T-helper 17 cell (primary cell): ENCODE measurements at regions not wholly inside any gene's neighbourhood (a gene's known extent, or its start where the extent isn't known, plus 50 kb on each side); places are given as distances from the start of the nearest gene placed in this dataset.

ENCODE experiments used
- ATAC-seq: fragments of 150-1000 bp; cut with Tn5 transposase; 2 replicates; pipeline ENCODE4 v1.10.0; 2021; ENCODE audit warnings: mild to moderate bottlenecking, moderate library complexity
- DNase-seq, 3 donors: peaks; one replicate each; pipeline versions ENCODE4 v3.0.0 to v3.0.0-alpha.2; 2020 to 2021
- H3K9me3 ChIP-seq: one replicate; pipeline ENCODE4 v1.7.0; 2013; ENCODE audit warnings: low read length, mild to moderate bottlenecking; ENCODE audit not compliant: control insufficient read depth, poor library complexity, severe bottlenecking
- H3K27ac Mint-ChIP-seq: one replicate; pipeline ENCODE4 v1.8.0; 2022; ENCODE audit warnings: mild to moderate bottlenecking, moderate library complexity, mixed read lengths
- H3K27me3 Mint-ChIP-seq: one replicate; pipeline ENCODE4 v1.8.0; 2022; ENCODE audit warnings: mixed read lengths
- H3K36me3 Mint-ChIP-seq: one replicate; pipeline ENCODE4 v1.8.0; 2022; ENCODE audit warnings: low read depth, mixed read lengths
- H3K4me1 Mint-ChIP-seq: one replicate; pipeline ENCODE4 v1.8.0; 2022; ENCODE audit warnings: mild to moderate bottlenecking, mixed read lengths
- H3K4me3 Mint-ChIP-seq: one replicate; pipeline ENCODE4 v1.8.0; 2022; ENCODE audit warnings: mild to moderate bottlenecking, moderate library complexity, mixed read lengths

DNA sequence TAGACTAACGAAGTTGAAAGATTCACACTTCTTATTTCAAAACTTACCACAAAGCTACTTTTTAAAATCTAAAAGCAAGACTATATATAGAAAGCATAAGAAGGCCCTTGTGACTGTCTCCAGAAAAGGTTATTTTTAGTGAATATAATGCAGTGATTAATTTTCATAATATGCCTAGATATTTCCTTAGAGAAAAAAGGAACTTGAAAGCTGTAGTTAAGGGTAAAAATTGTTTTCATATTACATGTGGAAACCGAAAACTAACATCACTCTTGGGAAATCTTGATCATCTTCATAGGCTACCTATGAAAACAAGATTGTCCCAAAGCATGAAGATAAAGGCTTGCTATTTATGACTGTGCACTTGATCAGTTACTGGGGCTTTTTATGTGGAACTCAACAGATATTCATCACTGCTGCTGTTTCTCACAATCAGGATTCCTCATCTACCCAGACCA, 223.2 kb downstream of the SH2D4B start:
- H3K9me3 ChIP-seq = no peaks in the 10 kb centered on the region
- ATAC-seq (no peak), DNase-seq (no peak)
- Mint-ChIP-seq H3K27ac (no peak overlapping the region), H3K36me3 (peaks cover 2% of the 10 kb centered on the region), H3K4me1 (no peaks in the 10 kb centered on the region), H3K27me3 (peaks cover 16% of the 10 kb centered on the region), H3K4me3 (no peak overlapping the region)

DNA sequence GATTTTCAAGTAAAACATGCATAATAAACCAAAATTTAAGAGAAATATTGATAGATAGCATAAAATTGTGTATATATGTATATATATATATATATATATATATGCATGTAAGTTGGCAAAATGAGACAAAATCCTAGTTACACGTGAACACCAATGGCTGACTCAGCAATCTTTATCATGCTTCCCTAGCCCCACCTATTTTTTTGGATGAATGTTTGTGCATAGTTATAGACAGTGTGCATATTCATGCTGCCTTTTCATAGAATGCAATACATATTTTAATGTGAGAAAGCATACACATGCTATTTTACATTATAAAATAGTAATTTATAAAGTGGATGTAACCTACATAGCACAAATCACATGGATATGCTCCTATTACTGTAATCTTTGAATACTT, 230.3 kb downstream of the SH2D4B start:
- no peaks in the 10 kb centered on the region for H3K4me1 Mint-ChIP-seq

DNA sequence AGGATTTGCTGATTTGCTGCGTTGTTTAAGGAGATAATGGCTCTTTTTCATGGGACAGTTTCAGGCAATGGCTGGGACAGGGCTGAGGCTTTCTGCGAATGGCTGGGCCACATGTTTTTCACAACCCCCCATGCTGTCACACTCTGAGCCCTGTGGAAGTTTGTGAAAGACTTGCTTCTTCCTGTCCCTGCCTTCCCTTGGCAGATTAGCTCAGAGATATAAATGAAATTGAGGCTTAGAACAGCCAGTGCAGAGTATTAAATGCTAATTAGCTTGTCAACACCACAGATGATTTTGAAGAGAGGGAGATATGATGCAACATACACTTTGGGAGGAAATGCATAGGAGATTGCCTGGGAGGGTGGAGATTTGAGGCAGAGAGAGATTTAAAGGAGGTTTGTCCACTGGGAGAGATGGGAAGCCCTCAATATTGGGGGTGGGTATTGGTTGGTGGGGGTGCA, 232.0 kb downstream of the SH2D4B start:
- H3K9me3 ChIP-seq = no peaks in the 10 kb centered on the region
- no peaks in the 10 kb centered on the region for H3K36me3 Mint-ChIP-seq
- ATAC-seq (no peak), DNase-seq (no peak)
- no peak overlapping the region for H3K4me3 Mint-ChIP-seq
- no peak overlapping the region for H3K27ac Mint-ChIP-seq
- no peaks in the 10 kb centered on the region for H3K4me1 Mint-ChIP-seq
- peaks cover 47% of the 10 kb centered on the region for H3K27me3 Mint-ChIP-seq

More for the DNA sequence above, 230.3 kb downstream of the SH2D4B start:
- no peak overlapping the region for H3K4me3 Mint-ChIP-seq
- no peaks in the 10 kb centered on the region for H3K36me3 Mint-ChIP-seq
- DNase-seq = no peak
- H3K27ac Mint-ChIP-seq = no peak overlapping the region
- no peaks in the 10 kb centered on the region for H3K9me3 ChIP-seq
- H3K27me3 Mint-ChIP-seq = peaks cover 33% of the 10 kb centered on the region
- no peak for ATAC-seq

DNA sequence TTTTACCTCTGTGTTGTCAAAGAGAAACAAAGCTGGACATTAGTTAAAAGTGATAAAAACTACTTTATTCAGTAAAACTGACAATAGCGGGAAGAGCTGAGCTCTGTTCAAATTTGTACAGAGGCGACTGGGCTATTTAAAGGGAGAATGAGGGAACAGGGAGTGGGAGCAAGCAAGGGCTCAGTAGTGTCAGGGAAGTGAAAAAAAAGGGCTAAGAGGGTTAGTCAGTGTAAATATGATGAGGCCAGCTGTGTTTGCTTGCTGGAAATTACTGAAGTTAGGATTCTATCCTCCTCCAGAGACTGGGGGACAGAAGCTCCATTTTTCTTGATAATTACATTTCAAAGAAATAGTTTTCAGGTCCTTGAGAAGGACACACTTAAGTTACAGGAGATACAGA, 232.5 kb downstream of the SH2D4B start:
- H3K4me3 Mint-ChIP-seq = no peak overlapping the region

DNA sequence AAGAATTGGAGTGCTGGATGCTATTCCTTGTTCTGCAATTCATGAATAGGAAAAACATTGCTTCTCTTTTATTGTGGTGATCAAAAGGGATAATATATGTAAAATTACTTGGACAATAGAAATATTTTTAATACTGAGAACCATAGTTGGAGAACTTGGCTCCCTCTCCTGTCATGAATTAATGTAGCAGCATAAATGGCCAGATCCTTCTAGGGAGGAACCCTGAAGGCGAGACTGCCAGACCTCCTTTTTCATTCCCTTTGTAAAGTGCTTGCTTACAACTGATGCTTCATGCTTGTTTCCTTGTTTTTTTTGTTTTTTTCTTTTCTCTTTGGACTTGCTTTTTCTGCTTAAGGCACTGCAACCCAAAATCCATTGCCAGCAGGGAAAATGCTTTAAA, 233.6 kb downstream of the SH2D4B start:
- peaks cover 54% of the 10 kb centered on the region for H3K27me3 Mint-ChIP-seq
- no peak overlapping the region for H3K27ac Mint-ChIP-seq
- DNase-seq (no peak), ATAC-seq (no peak)
- H3K4me1 Mint-ChIP-seq = no peaks in the 10 kb centered on the region
- H3K9me3 ChIP-seq = no peaks in the 10 kb centered on the region
- no peak overlapping the region for H3K4me3 Mint-ChIP-seq
- H3K36me3 Mint-ChIP-seq = no peaks in the 10 kb centered on the region

More for the DNA sequence above, 232.5 kb downstream of the SH2D4B start:
- no peaks in the 10 kb centered on the region for H3K9me3 ChIP-seq
- Mint-ChIP-seq H3K4me1 (no peaks in the 10 kb centered on the region), H3K36me3 (no peaks in the 10 kb centered on the region), H3K27ac (no peak overlapping the region), H3K27me3 (peaks cover 47% of the 10 kb centered on the region)
- ATAC-seq (no peak), DNase-seq (no peak)

DNA sequence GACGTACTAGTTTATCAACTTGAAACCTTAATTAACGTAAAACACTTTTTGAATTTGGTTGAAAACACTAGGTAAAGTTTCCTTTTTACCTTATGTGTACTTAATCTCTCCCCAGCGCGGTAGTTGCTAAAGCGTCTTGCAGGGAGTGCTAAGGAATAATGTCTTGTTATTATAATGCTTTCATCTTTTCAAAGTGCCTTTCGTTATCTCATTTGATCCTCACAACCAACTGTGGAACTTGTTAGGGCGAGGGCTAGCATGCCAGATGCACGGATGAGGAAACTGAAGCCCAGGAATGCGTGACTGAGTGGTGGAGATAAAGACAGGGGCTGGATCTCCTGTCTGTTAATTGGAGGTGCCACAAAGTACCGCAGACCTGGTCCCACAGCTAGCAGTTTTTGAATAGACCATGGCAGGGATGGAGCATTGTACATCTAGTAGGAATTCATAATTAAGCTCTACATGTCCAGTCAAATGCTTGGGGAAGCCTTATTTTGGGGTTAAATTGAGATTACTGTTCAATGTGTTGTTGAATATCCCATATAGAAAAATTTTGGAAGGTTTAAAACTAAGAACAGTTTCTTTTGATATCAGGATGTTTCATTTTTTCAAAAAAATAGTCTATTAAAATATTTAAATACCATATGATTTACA, 234.3 kb downstream of the SH2D4B start:
- H3K36me3 Mint-ChIP-seq = no peaks in the 10 kb centered on the region

DNA sequence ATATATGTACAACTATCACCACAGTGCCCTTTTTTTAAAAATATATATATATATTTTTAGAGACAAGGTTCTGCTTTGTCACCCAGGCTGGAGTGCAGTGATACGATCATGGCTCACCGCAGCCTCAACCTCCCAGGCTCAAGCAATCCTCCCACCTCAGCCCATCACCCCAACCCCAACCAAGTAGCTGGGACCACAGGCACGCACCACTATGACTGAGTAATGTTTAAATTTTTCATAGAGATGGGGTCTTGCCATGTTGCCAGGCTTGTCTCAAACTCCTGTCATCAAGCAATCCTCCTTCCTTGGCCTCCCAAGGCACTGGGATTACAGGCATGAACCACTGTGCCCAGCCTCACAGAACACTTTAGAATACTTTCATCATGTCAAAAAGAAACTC, 234.9 kb downstream of the SH2D4B start:
- H3K4me3 Mint-ChIP-seq = no peak overlapping the region
- no peaks in the 10 kb centered on the region for H3K36me3 Mint-ChIP-seq
- no peak for DNase-seq
- peaks cover 54% of the 10 kb centered on the region for H3K27me3 Mint-ChIP-seq
- H3K27ac Mint-ChIP-seq = no peak overlapping the region
- H3K4me1 Mint-ChIP-seq = no peaks in the 10 kb centered on the region
- no peaks in the 10 kb centered on the region for H3K9me3 ChIP-seq
- ATAC-seq = no peak

More for the DNA sequence above, 234.3 kb downstream of the SH2D4B start:
- H3K4me1 Mint-ChIP-seq = no peaks in the 10 kb centered on the region
- no peak overlapping the region for H3K27ac Mint-ChIP-seq
- ATAC-seq (no peak), DNase-seq (no peak)
- no peaks in the 10 kb centered on the region for H3K9me3 ChIP-seq
- peaks cover 54% of the 10 kb centered on the region for H3K27me3 Mint-ChIP-seq
- H3K4me3 Mint-ChIP-seq = no peak overlapping the region

DNA sequence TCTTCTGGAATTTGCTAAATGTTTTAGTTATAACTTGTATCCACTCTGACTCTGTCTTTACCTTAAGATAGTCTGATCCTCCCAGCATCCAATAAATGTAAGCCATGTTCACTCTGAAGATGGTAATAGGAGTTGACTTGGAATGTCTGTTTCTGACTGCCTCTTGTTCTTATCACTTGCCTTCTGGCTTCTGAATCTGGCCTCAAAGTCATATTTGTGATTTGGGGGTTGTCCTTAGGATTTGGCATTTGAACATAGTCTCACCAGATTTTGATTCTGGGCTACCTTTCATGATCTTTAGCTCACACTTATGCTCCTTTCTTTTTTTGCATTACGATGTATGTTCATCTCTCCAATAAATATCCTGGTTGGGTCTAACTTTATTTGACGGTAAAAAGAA, 247.0 kb downstream of the SH2D4B start:
- Mint-ChIP-seq H3K36me3 (no peaks in the 10 kb centered on the region), H3K27ac (no peak overlapping the region), H3K4me1 (no peaks in the 10 kb centered on the region), H3K27me3 (peaks cover 20% of the 10 kb centered on the region), H3K4me3 (no peak overlapping the region)
- DNase-seq = no peak
- no peaks in the 10 kb centered on the region for H3K9me3 ChIP-seq
- no peak for ATAC-seq

DNA sequence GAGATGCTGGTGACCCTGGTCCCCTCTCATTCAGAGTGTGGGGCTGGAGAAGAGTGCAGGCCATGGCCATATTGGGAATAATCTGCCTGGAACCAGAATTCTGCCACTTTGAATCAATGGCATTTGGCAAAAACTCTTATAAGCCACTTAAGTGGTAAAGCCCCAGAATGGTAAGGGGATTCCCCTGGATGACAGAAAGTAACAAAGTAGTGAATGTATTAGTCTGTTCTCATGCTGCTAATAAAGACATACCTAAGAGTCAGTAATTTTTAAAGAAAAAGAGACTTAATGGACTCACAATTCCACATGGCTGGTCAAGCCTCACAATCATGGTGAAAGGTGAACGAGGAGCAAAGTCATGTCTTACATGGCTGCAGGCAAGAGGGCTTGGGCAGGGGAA, 248.6 kb downstream of the SH2D4B start:
- ATAC-seq = no peak
- no peaks in the 10 kb centered on the region for H3K9me3 ChIP-seq
- Mint-ChIP-seq H3K36me3 (no peaks in the 10 kb centered on the region), H3K4me3 (no peak overlapping the region), H3K27ac (no peak overlapping the region), H3K4me1 (no peaks in the 10 kb centered on the region), H3K27me3 (peaks cover 25% of the 10 kb centered on the region)
- DNase-seq = no peak

DNA sequence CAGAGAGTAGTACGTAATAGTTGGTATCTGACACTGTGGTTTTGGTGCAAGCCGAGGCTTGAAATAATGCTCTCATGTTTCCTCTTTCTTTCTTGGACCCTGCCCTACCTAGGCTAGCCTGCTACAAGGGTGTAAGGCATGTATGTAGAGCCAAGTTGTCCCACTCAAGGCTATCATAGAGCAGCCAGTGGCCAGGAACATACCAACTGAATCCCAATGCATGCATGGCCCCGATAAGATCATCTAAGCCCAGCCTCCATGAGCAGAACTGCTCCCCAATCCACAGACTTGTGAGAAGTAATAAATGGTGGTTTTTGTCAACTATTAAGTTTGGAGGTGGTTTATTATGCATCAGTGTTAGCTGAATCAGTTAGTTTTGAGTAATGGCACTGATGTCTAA, 250.2 kb downstream of the SH2D4B start:
- no peak for ATAC-seq

DNA sequence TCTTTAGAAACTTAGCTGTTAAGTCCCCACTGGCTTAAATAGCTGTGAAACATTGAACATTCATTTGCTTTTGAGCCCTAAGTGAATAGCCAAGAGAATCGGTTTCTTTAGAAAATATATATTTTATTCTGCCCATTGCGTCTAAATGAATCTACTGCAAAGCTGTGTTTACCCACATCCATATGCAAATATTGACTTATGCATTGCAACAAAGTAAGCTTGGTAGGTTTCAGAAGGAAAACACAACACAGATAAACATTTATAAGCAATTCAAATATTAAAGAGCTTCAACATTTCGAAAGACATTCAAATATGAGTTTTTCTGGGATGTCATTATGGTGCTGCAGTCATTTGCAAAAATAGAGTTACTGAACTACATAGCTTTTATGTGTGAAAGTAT, 257.3 kb downstream of the SH2D4B start:
- ATAC-seq = no peak
- H3K36me3 Mint-ChIP-seq = no peaks in the 10 kb centered on the region
- no peaks in the 10 kb centered on the region for H3K4me1 Mint-ChIP-seq
- H3K27me3 Mint-ChIP-seq = peaks cover 32% of the 10 kb centered on the region
- DNase-seq = no peak
- H3K27ac Mint-ChIP-seq = no peak overlapping the region
- no peaks in the 10 kb centered on the region for H3K9me3 ChIP-seq
- no peak overlapping the region for H3K4me3 Mint-ChIP-seq

More for the DNA sequence above, 250.2 kb downstream of the SH2D4B start:
- H3K4me3 Mint-ChIP-seq = no peak overlapping the region
- no peak overlapping the region for H3K27ac Mint-ChIP-seq
- H3K27me3 Mint-ChIP-seq = peaks cover 24% of the 10 kb centered on the region
- H3K9me3 ChIP-seq = no peaks in the 10 kb centered on the region
- no peaks in the 10 kb centered on the region for H3K4me1 Mint-ChIP-seq
- no peaks in the 10 kb centered on the region for H3K36me3 Mint-ChIP-seq
- no peak for DNase-seq

DNA sequence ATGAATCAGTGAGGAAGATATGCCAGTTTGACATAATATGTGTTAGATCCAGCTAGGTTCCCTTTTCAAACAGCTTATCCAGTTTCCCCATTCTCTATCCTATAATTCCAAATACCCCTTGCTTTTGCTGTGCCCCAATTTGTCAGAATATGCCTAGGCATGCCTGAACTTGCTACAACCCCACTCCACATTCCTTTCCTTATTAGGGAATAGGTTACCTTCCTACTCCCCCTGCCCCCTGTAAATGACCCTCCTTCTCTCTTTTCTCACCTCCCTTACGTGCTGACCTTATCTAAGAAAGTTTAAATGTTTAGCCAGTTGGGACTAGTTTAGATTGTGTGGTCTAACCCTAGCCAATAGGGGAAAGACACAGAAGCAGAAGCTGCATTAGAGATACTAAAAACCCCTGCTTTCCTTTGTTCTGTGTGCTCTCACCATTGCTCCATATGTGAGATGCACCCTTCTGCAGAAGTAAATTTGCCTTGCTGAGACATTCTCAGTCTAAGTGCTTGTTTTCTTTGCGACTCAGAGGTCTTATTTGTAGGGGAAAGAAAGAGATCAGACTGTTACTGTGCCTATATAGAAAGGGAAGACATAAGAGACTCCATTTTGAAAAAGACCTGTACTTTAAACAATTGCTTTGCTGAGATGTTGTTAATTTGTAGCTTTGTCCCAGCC, 267.8 kb downstream of the SH2D4B start:
- H3K9me3 ChIP-seq = no peaks in the 10 kb centered on the region
- Mint-ChIP-seq H3K36me3 (no peaks in the 10 kb centered on the region), H3K4me1 (no peaks in the 10 kb centered on the region), H3K27me3 (peaks cover 14% of the 10 kb centered on the region), H3K4me3 (no peak overlapping the region), H3K27ac (no peak overlapping the region)
- DNase-seq (no peak), ATAC-seq (no peak)

DNA sequence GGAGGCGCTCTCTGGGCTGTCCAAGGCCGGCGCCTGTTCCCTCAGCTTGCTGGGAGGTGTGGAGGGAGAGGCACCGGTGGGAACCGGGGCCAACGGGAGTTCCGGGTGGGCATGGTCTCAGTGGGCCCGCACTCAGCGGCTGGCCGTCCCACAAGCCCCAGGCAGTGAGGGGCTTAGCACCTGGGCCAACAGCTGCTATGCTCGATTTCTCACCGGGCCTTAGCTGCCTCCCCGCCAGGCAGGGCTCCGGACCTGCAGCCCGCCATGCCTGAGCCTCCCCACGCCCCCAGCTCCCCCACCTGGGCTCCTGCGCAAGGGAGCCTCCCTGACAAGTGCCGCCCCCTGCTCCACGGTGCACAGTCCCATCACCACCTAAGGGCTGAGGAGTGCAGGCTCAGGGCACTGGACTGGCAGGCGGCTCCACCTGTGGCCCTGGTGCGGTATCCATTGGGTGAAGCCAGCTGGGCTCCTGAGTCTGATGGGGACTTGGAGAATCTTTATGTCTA, 276.5 kb downstream of the SH2D4B start:
- ATAC-seq (no peak), DNase-seq (no peak)
- Mint-ChIP-seq H3K36me3 (peaks cover 2% of the 10 kb centered on the region), H3K4me3 (no peak overlapping the region), H3K27ac (no peak overlapping the region), H3K27me3 (peaks cover 5% of the 10 kb centered on the region), H3K4me1 (no peaks in the 10 kb centered on the region)
- no peaks in the 10 kb centered on the region for H3K9me3 ChIP-seq

DNA sequence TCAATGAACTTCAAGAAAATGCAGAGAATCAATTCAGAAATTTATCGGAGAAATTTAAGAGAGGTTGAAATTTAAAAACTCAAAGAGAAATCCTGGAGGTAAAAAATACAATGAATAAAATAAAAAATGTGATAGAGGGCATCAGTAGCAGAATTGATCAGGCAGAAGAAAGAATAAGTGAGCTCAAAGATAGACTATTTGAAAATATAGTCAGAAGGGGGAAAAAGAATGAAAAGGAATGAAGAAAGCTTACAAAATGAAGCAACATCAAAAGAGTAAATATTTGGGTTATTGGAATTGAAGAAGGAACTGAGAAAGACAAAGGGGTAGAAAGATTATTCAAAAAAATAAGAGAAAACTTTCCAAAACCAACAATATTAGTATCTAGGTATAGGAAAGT, 291.4 kb downstream of the SH2D4B start:
- no peak for ATAC-seq
- no peak overlapping the region for H3K27ac Mint-ChIP-seq
- H3K36me3 Mint-ChIP-seq = no peaks in the 10 kb centered on the region
- H3K27me3 Mint-ChIP-seq = no peaks in the 10 kb centered on the region
- DNase-seq = no peak
- no peaks in the 10 kb centered on the region for H3K4me1 Mint-ChIP-seq
- H3K4me3 Mint-ChIP-seq = no peak overlapping the region
- H3K9me3 ChIP-seq = no peaks in the 10 kb centered on the region
